ENCODE measurements at regions not wholly inside any gene's neighbourhood (a gene's known extent, or its start where the extent isn't known, plus 50 kb on each side); places are given as distances from the start of the nearest gene placed in this dataset.

DNA sequence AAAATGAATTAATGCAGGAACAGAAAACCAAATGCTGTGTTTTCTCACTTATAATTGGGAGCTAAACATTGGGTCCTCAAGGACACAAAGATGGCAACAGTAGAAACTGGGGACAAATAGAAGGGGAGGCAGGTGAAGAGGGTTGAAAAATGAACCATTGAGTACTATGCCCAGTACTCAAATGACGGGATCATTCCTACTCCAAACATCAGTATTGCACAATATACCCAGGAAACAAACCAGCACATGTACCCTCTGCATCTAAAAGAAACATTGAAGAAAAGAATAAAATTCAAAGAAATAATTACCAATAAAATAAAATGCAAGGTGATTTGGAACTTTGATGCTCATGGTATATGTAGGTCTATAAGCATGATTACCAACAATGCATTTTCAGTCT is 110.8 kb downstream of the LMO3 start:
- H3K4me3 ChIP-seq (ENCODE audit: low read depth, low read length): no peak overlapping the region
- in situ Hi-C loops (cut with HindIII; ENCODE audit: low sequenced_read_pairs): no loop called here
- DNase-seq (ENCODE audit: low read depth): no peak
- TF ChIP-seq, protein P1, sequence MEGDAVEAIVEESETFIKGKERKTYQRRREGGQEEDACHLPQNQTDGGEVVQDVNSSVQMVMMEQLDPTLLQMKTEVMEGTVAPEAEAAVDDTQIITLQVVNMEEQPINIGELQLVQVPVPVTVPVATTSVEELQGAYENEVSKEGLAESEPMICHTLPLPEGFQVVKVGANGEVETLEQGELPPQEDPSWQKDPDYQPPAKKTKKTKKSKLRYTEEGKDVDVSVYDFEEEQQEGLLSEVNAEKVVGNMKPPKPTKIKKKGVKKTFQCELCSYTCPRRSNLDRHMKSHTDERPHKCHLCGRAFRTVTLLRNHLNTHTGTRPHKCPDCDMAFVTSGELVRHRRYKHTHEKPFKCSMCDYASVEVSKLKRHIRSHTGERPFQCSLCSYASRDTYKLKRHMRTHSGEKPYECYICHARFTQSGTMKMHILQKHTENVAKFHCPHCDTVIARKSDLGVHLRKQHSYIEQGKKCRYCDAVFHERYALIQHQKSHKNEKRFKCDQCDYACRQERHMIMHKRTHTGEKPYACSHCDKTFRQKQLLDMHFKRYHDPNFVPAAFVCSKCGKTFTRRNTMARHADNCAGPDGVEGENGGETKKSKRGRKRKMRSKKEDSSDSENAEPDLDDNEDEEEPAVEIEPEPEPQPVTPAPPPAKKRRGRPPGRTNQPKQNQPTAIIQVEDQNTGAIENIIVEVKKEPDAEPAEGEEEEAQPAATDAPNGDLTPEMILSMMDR (IDR thresholded peaks at IDR 0.05; ENCODE audit: low read depth, low read length, missing control alignments): no peak
